Ascending aorta (tissue), 2 donors: ENCODE measurements at regions not wholly inside any gene's neighbourhood (a gene's known extent, or its start where the extent isn't known, plus 50 kb on each side); places are given as distances from the start of the nearest gene placed in this dataset.

Experiments used
- DNase-seq, 2 donors: peaks; one replicate each; pipeline ENCODE4 v3.0.0-alpha.2; 2019; ENCODE audit warnings: low spot score in 2 of 2
- H3K27ac ChIP-seq, 2 donors: fragments of 200-600 bp; sonication (generic); one replicate each; pipeline ENCODE4 v1.5.1; 2016 to 2017; ENCODE audit warnings: mild to moderate bottlenecking in 1 of 2
- H3K27me3 ChIP-seq: fragments of 200-600 bp; sonication (generic); one replicate; pipeline ENCODE4 v1.5.1; 2017
- H3K36me3 ChIP-seq, 2 donors: fragments of 200-600 bp; sonication (generic); one replicate each; pipeline ENCODE4 v1.5.1; 2016
- H3K4me1 ChIP-seq, 2 donors: fragments of 200-600 bp; sonication (generic); one replicate each; pipeline ENCODE4 v1.5.1; 2016 to 2017; ENCODE audit warnings: mild to moderate bottlenecking in 1 of 2
- H3K4me3 ChIP-seq, 2 donors: fragments of 200-600 bp; sonication (generic); one replicate each; pipeline ENCODE4 v1.5.1; 2016 to 2017; ENCODE audit warnings: mild to moderate bottlenecking in 1 of 2
- H3K9me3 ChIP-seq, 2 donors: fragments of 200-600 bp; sonication (generic); one replicate each; pipeline ENCODE4 v1.5.1; 2016
- CTCF ChIP-seq, 3 experiments: fragments of 200-600 bp in 2 of 3; fragments of 450-650 bp in 1 of 3; sonication (generic) in 2 of 3; IDR thresholded peaks; one replicate each; pipeline ENCODE4 v1.5.1; 2016 to 2019; ENCODE audit warnings: antibody characterized with exemption in 3 of 3, mild to moderate bottlenecking in 1 of 3, moderate library complexity in 1 of 3
- intact Hi-C: fragments of 100-400 bp; cut with DNase I; formaldehyde crosslinking; loops from one replicate; pipeline ENCODE4 v1.15.1; 2023

- Histone ChIP-seq H3K36me3 (no peaks in the 10 kb centered on the region), H3K27ac (no peak overlapping the region), H3K4me1 (no peaks in the 10 kb centered on the region), H3K27me3 (no peaks in the 10 kb centered on the region), H3K9me3 (peaks cover 0 to under 1% of the 10 kb centered on the region in 2 donors), H3K4me3 (no peak overlapping the region)
- no peak for DNase-seq
- no peak for TF ChIP-seq CTCF (IDR thresholded peaks at IDR 0.05)
- intact Hi-C loops, result no loop called here
Observed at GRCh38 chr2:51526766-51527165, 494.8 kb upstream of the NRXN1 start.

- intact Hi-C loops, result no loop called here
Observed at GRCh38 chr2:51516667-51517066, 484.7 kb upstream of the NRXN1 start.

GRCh38 chr2:51511002-51511401 lies 479.1 kb upstream of the NRXN1 start:
- no peak for TF ChIP-seq CTCF (IDR thresholded peaks at IDR 0.05)
- no peak overlapping the region for H3K27ac ChIP-seq

More at GRCh38 chr2:51516667-51517066, 484.7 kb upstream of the NRXN1 start:
- no peak overlapping the region for H3K4me3 ChIP-seq
- no peak overlapping the region for H3K27ac ChIP-seq
- no peaks in the 10 kb centered on the region for H3K36me3 ChIP-seq
- H3K27me3 ChIP-seq, result no peaks in the 10 kb centered on the region
- no peak for TF ChIP-seq CTCF (IDR thresholded peaks at IDR 0.05)
- no peak for DNase-seq
- no peaks in the 10 kb centered on the region for H3K9me3 ChIP-seq
- H3K4me1 ChIP-seq, result no peaks in the 10 kb centered on the region

GRCh38 chr2:51510303-51510702 lies 478.4 kb upstream of the NRXN1 start:
- H3K4me3 ChIP-seq, result no peak overlapping the region
- no peaks in the 10 kb centered on the region for H3K4me1 ChIP-seq
- H3K36me3 ChIP-seq, result no peaks in the 10 kb centered on the region
- no peak overlapping the region for H3K27ac ChIP-seq
- TF ChIP-seq CTCF (IDR thresholded peaks at IDR 0.05), result no peak
- DNase-seq, result no peak
- H3K9me3 ChIP-seq, result no peaks in the 10 kb centered on the region
- intact Hi-C loops, result no loop called here
- H3K27me3 ChIP-seq, result no peaks in the 10 kb centered on the region

More at GRCh38 chr2:51511002-51511401, 479.1 kb upstream of the NRXN1 start:
- Histone ChIP-seq H3K4me1 (no peaks in the 10 kb centered on the region), H3K9me3 (no peaks in the 10 kb centered on the region), H3K36me3 (no peaks in the 10 kb centered on the region), H3K4me3 (no peak overlapping the region), H3K27me3 (no peaks in the 10 kb centered on the region)
- DNase-seq, result no peak
- intact Hi-C loops, result no loop called here

- H3K27me3 ChIP-seq, result no peaks in the 10 kb centered on the region
- no peaks in the 10 kb centered on the region for H3K36me3 ChIP-seq
- no peak for TF ChIP-seq CTCF (IDR thresholded peaks at IDR 0.05)
- peaks cover 0 to 7% of the 10 kb centered on the region in 2 donors for H3K9me3 ChIP-seq
- H3K27ac ChIP-seq, result no peak overlapping the region
- H3K4me1 ChIP-seq, result no peaks in the 10 kb centered on the region
- intact Hi-C loops, result no loop called here
- DNase-seq, result no peak
- H3K4me3 ChIP-seq, result no peak overlapping the region
Observed at GRCh38 chr2:51505533-51505932, 473.6 kb upstream of the NRXN1 start.

GRCh38 chr2:51490576-51491234 lies 458.8 kb upstream of the NRXN1 start:
- Histone ChIP-seq H3K27me3 (no peaks in the 10 kb centered on the region), H3K4me1 (no peaks in the 10 kb centered on the region), H3K9me3 (no peaks in the 10 kb centered on the region), H3K27ac (no peak overlapping the region), H3K4me3 (no peak overlapping the region), H3K36me3 (no peaks in the 10 kb centered on the region)
- DNase-seq, result no peak
- no peak for TF ChIP-seq CTCF (IDR thresholded peaks at IDR 0.05)
- intact Hi-C loops, result no loop called here
